Heart right ventricle (tissue), 16 donors: ENCODE measurements at regions not wholly inside any gene's neighbourhood (a gene's known extent, or its start where the extent isn't known, plus 50 kb on each side); places are given as distances from the start of the nearest gene placed in this dataset.

Source experiments
- ATAC-seq, 8 donors: fragments of 200-7000 bp; cut with Tn5 transposase; one replicate each; pipeline ENCODE4 v1.9.1; 2020; ENCODE audit warnings: mild to moderate bottlenecking in 8 of 8, moderate library complexity in 8 of 8, moderate number of reproducible peaks in 1 of 8
- DNase-seq, 2 donors: peaks; one replicate each; pipeline ENCODE4 v3.0.0-alpha.2; 2020
- H3K27ac ChIP-seq, 10 donors: fragments of 200-600 bp; sonication (generic) in 2 of 10; one replicate each; pipeline versions ENCODE4 v1.5.0 to v1.8.0; 2020 to 2022; ENCODE audit warnings: mild to moderate bottlenecking in 3 of 10
- H3K27me3 ChIP-seq, 7 donors: fragments of 200-600 bp; one replicate each; pipeline ENCODE4 v1.8.0; 2021 to 2022; ENCODE audit warnings: mild to moderate bottlenecking in 2 of 7
- H3K36me3 ChIP-seq, 9 donors: fragments of 200-600 bp; sonication (generic) in 1 of 9; one replicate each; pipeline versions ENCODE4 v1.5.0 to v1.8.0; 2020 to 2022; ENCODE audit warnings: mild to moderate bottlenecking in 2 of 9
- H3K4me1 ChIP-seq, 9 donors: fragments of 200-600 bp; sonication (generic) in 1 of 9; one replicate each; pipeline versions ENCODE4 v1.5.0 to v1.8.0; 2020 to 2022; ENCODE audit warnings: mild to moderate bottlenecking in 4 of 9
- H3K4me3 ChIP-seq, 10 donors: fragments of 200-600 bp; sonication (generic) in 2 of 10; one replicate each; pipeline versions ENCODE4 v1.5.0 to v1.8.0; 2020 to 2022; ENCODE audit warnings: mild to moderate bottlenecking in 7 of 10, moderate library complexity in 2 of 10
- H3K9me3 ChIP-seq, 11 donors: fragments of 200-600 bp in 10 of 11; sonication (generic) in 2 of 11; one replicate each; pipeline versions ENCODE4 v1.5.0 to v1.8.0; 2013 to 2022; ENCODE audit warnings: mild to moderate bottlenecking in 2 of 11, control low read depth in 1 of 11, moderate library complexity in 1 of 11
- CTCF ChIP-seq, 9 donors: fragments of 200-600 bp; sonication (generic) in 2 of 9; IDR thresholded peaks; one replicate each; pipeline versions ENCODE4 v1.5.0 to v1.8.0; 2021 to 2022; ENCODE audit warnings: antibody characterized with exemption in 9 of 9, mild to moderate bottlenecking in 5 of 9, moderate library complexity in 1 of 9
- WGBS, 2 donors: extraction: QIAGEN DNeasy Blood & Tissue Kit; methylation state at CpG; one replicate each; pipeline ENCODE4 v1.1.7; 2013; ENCODE audit warnings: inconsistent platforms in 1 of 2; 5-methylcytosine and 5-hydroxymethylcytosine counted together
- intact Hi-C, 10 donors: fragments of 100-400 bp; cut with DNase I; formaldehyde crosslinking; loops; one replicate each; pipeline versions ENCODE4 v1.11.1 to v1.14.2; 2022
- donor health status: Arrhythmogenic right ventricular cardiomyopathy.
- donor health status: ischemic (EF 13 %, LVEDD 7.1; RV severe dilation, severe dysfunction).
- donor health status: healthy with polysubstance abuse.
- donor health status: DM: no; HTN: yes; CAD: no.
- donor health status: DM: no; HTN: no; CAD: no.
- donor health status: ischemic (EF 25% LVEDD 6.9; RV normal size, moderate dysfunction).
- donor health status: ischemic (EF 25% LVEDD 5.7; RV mildly dilated, moderate dysfunction).
- donor health status: healthy.
- donor health status: DM: yes; HTN: yes; CAD: no.
- donor health status: Ischemic cardiomyopathy.
- donor health status: ischemic (EF 35%, LVEDD 5.7; RV mildly dilated, moderate dysfunction).
- donor health status: nonischemic (EF 11% LVEDD 7.7; RV severe dilation, severe dysfunction).
- donor health status: DM: yes; HTN: yes; CAD: no.
- donor health status: PGD.
- donor health status: ischemic (EF 29% LVEDD 5.4; RV normal size, mild dysfunction).
- donor health status: nonischemic (EF 23%, LVEDD 6.1; RV moderate dilation, normal function).

- WGBS, 2 donors, result 63 to 68% methylated on average over 3 of the region's 3 CpGs
- H3K4me3 ChIP-seq, result no peak overlapping the region
- ATAC-seq, result no peak
- DNase-seq, result no peak
- H3K27ac ChIP-seq, result no peak overlapping the region
- H3K4me1 ChIP-seq, result no peaks in the 10 kb centered on the region
- H3K36me3 ChIP-seq, result no peaks in the 10 kb centered on the region
- no peaks in the 10 kb centered on the region for H3K9me3 ChIP-seq
- TF ChIP-seq CTCF (IDR thresholded peaks at IDR 0.05), result no peak
- intact Hi-C loops, result no loop called here
- peaks cover 0 to 2% (median 0%) of the 10 kb centered on the region in 7 donors for H3K27me3 ChIP-seq
Observed at GRCh38 chr6:144993870-144994269, 708.7 kb downstream of the UTRN start.

GRCh38 chr6:144997996-144998395, 712.9 kb downstream of the UTRN start:
- H3K27me3 ChIP-seq, result no peaks in the 10 kb centered on the region
- no peaks in the 10 kb centered on the region for H3K4me1 ChIP-seq
- H3K36me3 ChIP-seq, result no peaks in the 10 kb centered on the region
- no peak for ATAC-seq
- 82 to 85% methylated on average over 3 of the region's 3 CpGs for WGBS, 2 donors
- no peak for TF ChIP-seq CTCF (IDR thresholded peaks at IDR 0.05)
- no peak for DNase-seq
- H3K27ac ChIP-seq, result no peak overlapping the region
- H3K4me3 ChIP-seq, result no peak overlapping the region
- intact Hi-C loops, result no loop called here
- no peaks in the 10 kb centered on the region for H3K9me3 ChIP-seq

GRCh38 chr6:144999127-144999526, 714.0 kb downstream of the UTRN start:
- 78 to 85% methylated on average over 1 of the region's 1 CpG for WGBS, 2 donors
- Histone ChIP-seq H3K4me3 (no peak overlapping the region), H3K36me3 (no peaks in the 10 kb centered on the region), H3K27me3 (no peaks in the 10 kb centered on the region), H3K27ac (no peak overlapping the region), H3K4me1 (no peaks in the 10 kb centered on the region), H3K9me3 (no peaks in the 10 kb centered on the region)
- DNase-seq, result no peak
- peak in 1 of 9 donors; percentile 8 for TF ChIP-seq CTCF (IDR thresholded peaks at IDR 0.05)
- ATAC-seq, result no peak
- intact Hi-C loops, result no loop called here

GRCh38 chr6:145003145-145003544, 718.0 kb downstream of the UTRN start:
- no peak for TF ChIP-seq CTCF (IDR thresholded peaks at IDR 0.05)
- Histone ChIP-seq H3K4me3 (no peak overlapping the region), H3K9me3 (no peaks in the 10 kb centered on the region), H3K27me3 (no peaks in the 10 kb centered on the region), H3K27ac (no peak overlapping the region), H3K36me3 (no peaks in the 10 kb centered on the region), H3K4me1 (no peaks in the 10 kb centered on the region)
- WGBS, 2 donors, result 87 to 93% methylated on average over 2 of the region's 2 CpGs
- DNase-seq (no peak), ATAC-seq (no peak)
- intact Hi-C loops, result no loop called here

GRCh38 chr6:145006914-145007313, 721.8 kb downstream of the UTRN start:
- Histone ChIP-seq H3K27ac (no peak overlapping the region), H3K4me1 (no peaks in the 10 kb centered on the region), H3K9me3 (no peaks in the 10 kb centered on the region), H3K4me3 (no peak overlapping the region), H3K27me3 (no peaks in the 10 kb centered on the region), H3K36me3 (no peaks in the 10 kb centered on the region)
- WGBS, 2 donors, result 87 to 93% methylated on average over 6 of the region's 6 CpGs
- DNase-seq (no peak), ATAC-seq (no peak)
- intact Hi-C loops, result no loop called here
- TF ChIP-seq CTCF (IDR thresholded peaks at IDR 0.05), result no peak
